Sigmoid colon (tissue), 3 donors: ENCODE measurements at regions not wholly inside any gene's neighbourhood (a gene's known extent, or its start where the extent isn't known, plus 50 kb on each side); places are given as distances from the start of the nearest gene placed in this dataset.

Source experiments
- POLR2A ChIP-seq, 2 donors: fragments of 450-650 bp; IDR thresholded peaks; one replicate each; pipeline ENCODE4 v1.6.1; 2016; ENCODE audit warnings: antibody characterized with exemption in 2 of 2, mild to moderate bottlenecking in 2 of 2, moderate library complexity in 2 of 2
- TF ChIP-seq, protein P1 (sequence below), 4 experiments: fragments of 450-650 bp in 3 of 4; fragments of 200-600 bp in 1 of 4; IDR thresholded peaks; one replicate each; pipeline ENCODE4 v1.5.1; 2016 to 2019; ENCODE audit warnings: antibody characterized with exemption in 4 of 4, mild to moderate bottlenecking in 3 of 4, moderate library complexity in 2 of 4

DNA sequence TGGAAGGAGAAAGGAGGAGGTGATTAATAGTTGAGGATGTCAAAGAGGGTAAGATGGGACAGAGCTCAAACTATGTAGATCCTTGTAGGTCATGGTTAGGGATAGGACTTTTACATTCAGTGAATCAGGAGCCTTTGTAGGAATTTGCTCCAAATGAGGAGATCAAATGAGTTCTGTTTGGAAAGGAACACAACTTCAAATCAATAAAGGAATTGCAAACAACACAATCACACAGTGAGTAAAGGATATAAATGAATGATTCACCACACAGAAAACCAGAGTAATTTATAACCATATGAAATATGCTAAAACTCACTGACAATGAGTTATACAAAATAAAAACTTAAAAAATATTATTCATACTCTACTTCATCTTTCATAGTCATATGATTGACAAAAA lies 480.8 kb upstream of the EPHA7 start:
- TF ChIP-seq, protein P1, sequence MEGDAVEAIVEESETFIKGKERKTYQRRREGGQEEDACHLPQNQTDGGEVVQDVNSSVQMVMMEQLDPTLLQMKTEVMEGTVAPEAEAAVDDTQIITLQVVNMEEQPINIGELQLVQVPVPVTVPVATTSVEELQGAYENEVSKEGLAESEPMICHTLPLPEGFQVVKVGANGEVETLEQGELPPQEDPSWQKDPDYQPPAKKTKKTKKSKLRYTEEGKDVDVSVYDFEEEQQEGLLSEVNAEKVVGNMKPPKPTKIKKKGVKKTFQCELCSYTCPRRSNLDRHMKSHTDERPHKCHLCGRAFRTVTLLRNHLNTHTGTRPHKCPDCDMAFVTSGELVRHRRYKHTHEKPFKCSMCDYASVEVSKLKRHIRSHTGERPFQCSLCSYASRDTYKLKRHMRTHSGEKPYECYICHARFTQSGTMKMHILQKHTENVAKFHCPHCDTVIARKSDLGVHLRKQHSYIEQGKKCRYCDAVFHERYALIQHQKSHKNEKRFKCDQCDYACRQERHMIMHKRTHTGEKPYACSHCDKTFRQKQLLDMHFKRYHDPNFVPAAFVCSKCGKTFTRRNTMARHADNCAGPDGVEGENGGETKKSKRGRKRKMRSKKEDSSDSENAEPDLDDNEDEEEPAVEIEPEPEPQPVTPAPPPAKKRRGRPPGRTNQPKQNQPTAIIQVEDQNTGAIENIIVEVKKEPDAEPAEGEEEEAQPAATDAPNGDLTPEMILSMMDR (IDR thresholded peaks at IDR 0.05) = no peak
- no peak for TF ChIP-seq POLR2A (IDR thresholded peaks at IDR 0.05)
